LNCaP clone FGC (cell line): ENCODE measurements at regions not wholly inside any gene's neighbourhood (a gene's known extent, or its start where the extent isn't known, plus 50 kb on each side); places are given as distances from the start of the nearest gene placed in this dataset.
"Not testable (repeated sequence)": the region's sequence is repeated elsewhere in the genome, so short reads cannot be mapped to it uniquely, and the experiment has no call there.

Source experiments
- DNase-seq: peaks from one replicate; pipeline ENCODE4 v3.0.0-alpha.2; 2011; ENCODE audit warnings: low read depth
- H3K4me3 ChIP-seq: 2 replicates; pipeline ENCODE4 v1.5.1; 2011; ENCODE audit warnings: mild to moderate bottlenecking, low read depth, low read length, control low read depth
- CTCF ChIP-seq: IDR thresholded peaks from 2 replicates; pipeline ENCODE4 v1.5.1; 2012; ENCODE audit warnings: mild to moderate bottlenecking; ENCODE audit not compliant: control insufficient read depth, insufficient read depth; ENCODE audit errors: extremely low read depth

- no peak for TF ChIP-seq CTCF
- no peak overlapping the region for H3K4me3 ChIP-seq
- no peak for DNase-seq
These were observed 60.9 kb upstream of the KCNQ5 start for GRCh38 chr6:72560721-72561593.

- H3K4me3 ChIP-seq: no peak overlapping the region
- DNase-seq: no peak
- TF ChIP-seq CTCF: no peak
These were observed 60.2 kb upstream of the KCNQ5 start for GRCh38 chr6:72561629-72562028.

- no peak for TF ChIP-seq CTCF
- peak; percentile 59 for DNase-seq
- no peak overlapping the region for H3K4me3 ChIP-seq
These were observed 57.6 kb upstream of the KCNQ5 start for GRCh38 chr6:72564231-72564630.

- not testable (repeated sequence) for DNase-seq, H3K4me3 ChIP-seq
These were observed 49.9 kb upstream of the KCNQ5 start for GRCh38 chr6:72571993-72572392.
